Breast epithelium (tissue), 4 donors: ENCODE measurements at regions not wholly inside any gene's neighbourhood (a gene's known extent, or its start where the extent isn't known, plus 50 kb on each side); places are given as distances from the start of the nearest gene placed in this dataset.

Experiments
- DNase-seq, 2 donors: peaks; one replicate each; pipeline ENCODE4 v3.0.0-alpha.2; 2019; ENCODE audit warnings: low spot score in 2 of 2
- H3K27ac ChIP-seq, 2 donors: fragments of 200-600 bp; sonication (generic) in 1 of 2; one replicate each; pipeline ENCODE4 v1.5.1; 2016 to 2019; ENCODE audit warnings: mild to moderate bottlenecking in 1 of 2
- H3K27me3 ChIP-seq, 2 donors: fragments of 200-600 bp; sonication (generic) in 1 of 2; one replicate each; pipeline versions ENCODE4 v1.5.1 to v1.6.0; 2017 to 2019; ENCODE audit warnings: control low read depth in 1 of 2, mild to moderate bottlenecking in 1 of 2
- H3K36me3 ChIP-seq: fragments of 200-600 bp; one replicate; pipeline ENCODE4 v1.5.1; 2019
- H3K4me1 ChIP-seq, 2 donors: fragments of 200-600 bp; sonication (generic); one replicate each; pipeline ENCODE4 v1.5.1; 2016 to 2019; ENCODE audit warnings: control low read depth in 1 of 2
- H3K4me3 ChIP-seq, 3 donors: fragments of 200-600 bp; sonication (generic); 1 replicate in 2 of 3; 2 replicates in 1 of 3; pipeline ENCODE4 v1.5.1; 2016 to 2019; ENCODE audit warnings: mild to moderate bottlenecking in 3 of 3, moderate library complexity in 2 of 3
- H3K9me3 ChIP-seq, 2 donors: fragments of 200-600 bp; sonication (generic) in 1 of 2; one replicate each; pipeline ENCODE4 v1.5.1; 2016 to 2019; ENCODE audit warnings: control low read depth in 1 of 2
- POLR2A ChIP-seq: fragments of 450-650 bp; IDR thresholded peaks from one replicate; pipeline ENCODE4 v1.6.1; 2016; ENCODE audit warnings: antibody characterized with exemption, mild to moderate bottlenecking, moderate library complexity
- POLR2AphosphoS5 ChIP-seq, 3 donors: sonication (generic); formaldehyde crosslinking; IDR thresholded peaks; one replicate each; pipeline ENCODE4 v1.6.1; 2017; ENCODE audit warnings: antibody characterized with exemption in 3 of 3
- intact Hi-C: fragments of 100-400 bp; cut with DNase I; formaldehyde crosslinking; loops from one replicate; pipeline ENCODE4 v1.15.1; 2023; ENCODE audit warnings: low total_unique reads
- TF ChIP-seq, protein P1 (sequence below), 3 donors: fragments of 450-650 bp; IDR thresholded peaks; one replicate each; pipeline ENCODE4 v1.5.1; 2016 to 2017; ENCODE audit warnings: antibody characterized with exemption in 3 of 3, mild to moderate bottlenecking in 3 of 3, moderate library complexity in 3 of 3

DNA sequence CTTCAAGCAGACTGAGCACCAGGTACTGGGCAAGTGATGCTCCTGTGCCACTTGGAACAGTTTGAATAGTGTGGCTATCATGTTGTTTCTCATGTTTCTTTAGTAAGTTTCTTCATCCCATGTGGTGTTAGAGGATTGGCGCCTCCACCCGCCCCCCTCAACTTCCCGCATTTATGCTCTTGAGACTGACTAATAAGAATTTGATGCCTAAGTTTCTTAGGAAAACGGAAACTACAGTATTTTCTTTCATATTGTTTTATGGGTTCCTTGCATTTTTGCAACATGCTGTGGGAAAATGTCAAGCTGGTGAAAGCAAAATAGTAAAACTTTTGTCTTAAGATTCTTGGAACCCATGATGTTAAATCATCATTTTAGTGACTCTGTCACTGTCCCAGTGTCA is 101.2 kb upstream of the SLC4A4 start:
- Histone ChIP-seq H3K27ac (no peak overlapping the region), H3K9me3 (no peaks in the 10 kb centered on the region), H3K27me3 (no peaks in the 10 kb centered on the region), H3K4me3 (no peak overlapping the region), H3K36me3 (no peaks in the 10 kb centered on the region), H3K4me1 (no peaks in the 10 kb centered on the region)
- TF ChIP-seq, protein P1, sequence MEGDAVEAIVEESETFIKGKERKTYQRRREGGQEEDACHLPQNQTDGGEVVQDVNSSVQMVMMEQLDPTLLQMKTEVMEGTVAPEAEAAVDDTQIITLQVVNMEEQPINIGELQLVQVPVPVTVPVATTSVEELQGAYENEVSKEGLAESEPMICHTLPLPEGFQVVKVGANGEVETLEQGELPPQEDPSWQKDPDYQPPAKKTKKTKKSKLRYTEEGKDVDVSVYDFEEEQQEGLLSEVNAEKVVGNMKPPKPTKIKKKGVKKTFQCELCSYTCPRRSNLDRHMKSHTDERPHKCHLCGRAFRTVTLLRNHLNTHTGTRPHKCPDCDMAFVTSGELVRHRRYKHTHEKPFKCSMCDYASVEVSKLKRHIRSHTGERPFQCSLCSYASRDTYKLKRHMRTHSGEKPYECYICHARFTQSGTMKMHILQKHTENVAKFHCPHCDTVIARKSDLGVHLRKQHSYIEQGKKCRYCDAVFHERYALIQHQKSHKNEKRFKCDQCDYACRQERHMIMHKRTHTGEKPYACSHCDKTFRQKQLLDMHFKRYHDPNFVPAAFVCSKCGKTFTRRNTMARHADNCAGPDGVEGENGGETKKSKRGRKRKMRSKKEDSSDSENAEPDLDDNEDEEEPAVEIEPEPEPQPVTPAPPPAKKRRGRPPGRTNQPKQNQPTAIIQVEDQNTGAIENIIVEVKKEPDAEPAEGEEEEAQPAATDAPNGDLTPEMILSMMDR (IDR thresholded peaks at IDR 0.05) = no peak
- TF ChIP-seq POLR2A = no peak
- TF ChIP-seq POLR2AphosphoS5 (IDR thresholded peaks at IDR 0.05) = no peak
- no peak for DNase-seq
- intact Hi-C loops = no loop called here

DNA sequence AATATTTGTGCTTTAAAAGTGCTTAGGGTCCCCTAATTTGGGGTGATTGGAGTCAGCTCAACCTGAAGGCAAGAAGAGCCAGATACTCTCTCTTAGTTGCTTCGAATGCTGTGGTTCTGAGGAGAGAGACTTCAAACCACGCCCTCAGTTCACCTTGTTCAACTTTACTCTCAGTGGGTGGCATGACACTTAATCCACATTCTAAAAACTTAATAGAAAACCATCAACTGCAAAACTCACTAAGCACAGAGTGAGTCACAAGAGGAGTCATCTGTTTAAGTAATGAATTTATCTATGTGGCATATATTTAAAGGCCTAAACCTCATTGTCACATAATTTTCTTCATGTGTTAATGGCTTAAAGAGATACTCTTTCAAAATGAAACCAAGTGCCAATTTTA is 99.5 kb upstream of the SLC4A4 start:
- intact Hi-C loops = no loop called here
- TF ChIP-seq, protein P1 (IDR thresholded peaks at IDR 0.05) = no peak
- TF ChIP-seq POLR2AphosphoS5 (IDR thresholded peaks at IDR 0.05) (no peak), POLR2A (no peak)
- DNase-seq = no peak

DNA sequence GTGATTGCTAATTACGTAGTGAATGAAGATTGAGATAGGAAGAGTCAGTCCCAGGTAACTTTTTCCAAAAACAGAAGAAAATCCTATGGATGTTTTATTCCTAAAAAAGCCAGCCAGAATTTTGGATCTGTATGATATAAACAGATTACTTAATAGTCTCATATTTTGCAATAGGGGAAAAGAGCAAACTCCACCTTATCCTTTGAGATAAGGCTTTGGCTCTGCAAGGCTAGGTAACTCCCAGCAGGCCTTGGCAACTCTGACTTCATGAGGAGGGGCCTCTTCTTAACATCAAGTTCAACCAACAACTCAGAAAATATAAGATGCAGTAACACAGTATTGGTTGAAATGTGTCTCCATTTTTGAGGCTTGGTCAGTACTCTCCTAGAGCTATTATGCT is 98.7 kb upstream of the SLC4A4 start:
- TF ChIP-seq, protein P1 (IDR thresholded peaks at IDR 0.05) = no peak
- TF ChIP-seq POLR2A = no peak
- H3K9me3 ChIP-seq = no peaks in the 10 kb centered on the region

More for the DNA sequence above, 99.5 kb upstream of the SLC4A4 start:
- no peaks in the 10 kb centered on the region for H3K4me1 ChIP-seq
- H3K27me3 ChIP-seq = no peaks in the 10 kb centered on the region
- H3K4me3 ChIP-seq = no peak overlapping the region
- no peaks in the 10 kb centered on the region for H3K36me3 ChIP-seq
- H3K9me3 ChIP-seq = no peaks in the 10 kb centered on the region
- H3K27ac ChIP-seq = no peak overlapping the region

DNA sequence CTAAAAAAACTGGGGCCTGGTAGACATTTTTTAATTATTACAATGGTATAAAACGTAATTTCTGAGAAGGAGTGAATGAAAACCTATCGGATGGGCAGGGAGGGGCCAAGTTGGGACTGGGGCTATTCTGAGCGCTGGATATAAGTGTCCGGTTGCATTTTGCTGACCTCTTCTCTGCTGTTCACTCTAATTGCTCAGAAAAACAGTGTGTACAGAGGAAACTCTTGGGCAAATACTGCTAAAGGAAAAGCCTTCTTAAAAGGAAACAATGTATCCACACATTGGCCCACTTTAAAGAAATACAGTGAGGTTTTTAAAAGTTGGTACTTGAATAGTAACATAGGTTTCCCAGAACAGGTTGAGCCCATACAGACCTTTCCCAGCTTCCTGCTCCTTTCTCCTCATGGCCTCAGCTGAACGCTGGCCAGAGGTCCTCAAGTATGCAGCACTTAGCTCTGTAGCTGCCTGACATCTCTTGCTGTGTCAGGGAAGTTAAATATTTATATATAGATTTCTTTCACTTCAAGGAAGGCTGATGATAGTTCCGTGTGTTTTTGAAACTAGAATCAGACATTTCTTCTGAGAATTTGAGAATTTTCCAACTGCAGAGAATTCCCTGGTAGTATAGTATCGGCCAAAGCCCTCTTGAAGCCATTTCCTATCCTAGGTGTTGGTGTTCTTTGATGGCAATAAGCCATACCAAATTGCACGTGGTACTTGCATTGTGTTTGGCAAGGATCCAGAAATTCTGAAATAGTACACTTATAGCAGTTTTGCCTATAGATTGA is 97.1 kb upstream of the SLC4A4 start:
- Histone ChIP-seq H3K4me1 (no peaks in the 10 kb centered on the region), H3K4me3 (no peak overlapping the region), H3K27ac (no peak overlapping the region), H3K27me3 (no peaks in the 10 kb centered on the region), H3K9me3 (no peaks in the 10 kb centered on the region), H3K36me3 (no peaks in the 10 kb centered on the region)
- DNase-seq = no peak
- no peak for TF ChIP-seq POLR2AphosphoS5 (IDR thresholded peaks at IDR 0.05)
- no peak for TF ChIP-seq POLR2A
- TF ChIP-seq, protein P1 (IDR thresholded peaks at IDR 0.05) = no peak
- intact Hi-C loops = no loop called here

More for the DNA sequence above, 98.7 kb upstream of the SLC4A4 start:
- Histone ChIP-seq H3K27ac (no peak overlapping the region), H3K27me3 (no peaks in the 10 kb centered on the region), H3K4me1 (no peaks in the 10 kb centered on the region), H3K4me3 (no peak overlapping the region), H3K36me3 (no peaks in the 10 kb centered on the region)
- intact Hi-C loops = no loop called here
- no peak for DNase-seq

DNA sequence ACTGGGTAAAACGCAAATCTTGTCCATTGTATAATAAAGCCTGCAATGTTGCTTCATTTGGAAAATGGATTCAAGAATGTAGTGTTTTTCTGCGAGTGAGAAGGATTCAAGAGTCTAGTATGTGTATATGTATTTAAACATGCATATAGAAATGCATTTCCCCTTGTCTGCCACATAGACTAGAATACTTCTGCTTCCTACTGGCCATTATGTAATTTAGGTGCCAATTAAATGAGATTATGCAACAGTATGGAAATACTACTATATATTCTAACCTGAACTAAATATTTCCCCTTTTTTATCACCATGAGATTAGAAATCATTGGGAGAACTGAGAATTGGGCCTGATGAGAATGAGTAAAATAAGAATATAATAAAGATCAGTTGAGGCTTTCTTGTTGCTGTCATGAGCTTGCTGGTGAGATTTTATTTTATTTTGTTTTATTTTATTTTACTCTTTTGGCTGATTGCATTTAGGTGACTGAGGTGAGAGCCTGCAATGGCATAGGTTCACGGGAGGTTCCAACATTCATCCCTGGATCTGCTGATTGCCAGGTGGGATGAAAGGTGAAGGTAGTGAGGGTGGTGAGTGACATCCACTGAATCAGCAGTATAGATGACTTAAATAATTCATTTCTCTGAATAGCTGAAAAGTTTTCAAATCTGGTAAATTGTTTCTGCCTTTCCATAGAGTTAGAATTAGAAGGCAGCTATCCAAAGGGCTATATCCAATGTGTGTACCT is 95.6 kb upstream of the SLC4A4 start:
- Histone ChIP-seq H3K27me3 (no peaks in the 10 kb centered on the region), H3K4me3 (no peak overlapping the region), H3K9me3 (no peaks in the 10 kb centered on the region), H3K36me3 (no peaks in the 10 kb centered on the region), H3K4me1 (no peaks in the 10 kb centered on the region), H3K27ac (no peak overlapping the region)
- TF ChIP-seq POLR2AphosphoS5 (IDR thresholded peaks at IDR 0.05) (no peak), POLR2A (no peak)
- TF ChIP-seq, protein P1 (IDR thresholded peaks at IDR 0.05) = no peak
- intact Hi-C loops = no loop called here
- DNase-seq = no peak
